NCI-H2227 treated with DMSO at 0.1 percent for 48 hours (cell line): ENCODE measurements at regions not wholly inside any gene's neighbourhood (a gene's known extent, or its start where the extent isn't known, plus 50 kb on each side); places are given as distances from the start of the nearest gene placed in this dataset.

Experiments used
- DNase-seq: peaks from one replicate; lab custom pipeline; 2025; lab: John Stamatoyannopoulos, UW

GRCh38 chr2:237150186-237150585 lies 64.5 kb downstream of the COPS8 start:
- no peak for DNase-seq

- no peak for DNase-seq
These were observed 65.2 kb downstream of the COPS8 start for GRCh38 chr2:237150831-237151375.

GRCh38 chr2:237152361-237152760 lies 66.7 kb downstream of the COPS8 start:
- no peak for DNase-seq

- no peak for DNase-seq
These were observed 67.5 kb downstream of the COPS8 start for GRCh38 chr2:237153181-237153580.

GRCh38 chr2:237154082-237154638 lies 68.5 kb downstream of the COPS8 start:
- no peak for DNase-seq

- DNase-seq = no peak
These were observed 69.5 kb downstream of the COPS8 start for GRCh38 chr2:237154884-237155851.

GRCh38 chr2:237156031-237156856 lies 70.6 kb downstream of the COPS8 start:
- DNase-seq = no peak

- DNase-seq = no peak
These were observed 71.4 kb downstream of the COPS8 start for GRCh38 chr2:237156857-237157779.

- no peak for DNase-seq
These were observed 72.1 kb downstream of the COPS8 start for GRCh38 chr2:237157780-237158102.

GRCh38 chr2:237158194-237158593 lies 72.5 kb downstream of the COPS8 start:
- DNase-seq = no peak

GRCh38 chr2:237159006-237159911 lies 73.6 kb downstream of the COPS8 start:
- DNase-seq = no peak

GRCh38 chr2:237160271-237160919 lies 74.7 kb downstream of the COPS8 start:
- no peak for DNase-seq

GRCh38 chr2:237161189-237161588 lies 75.5 kb downstream of the COPS8 start:
- no peak for DNase-seq

GRCh38 chr2:237162959-237163358 lies 77.3 kb downstream of the COPS8 start:
- no peak for DNase-seq

GRCh38 chr2:237164474-237165042 lies 78.9 kb downstream of the COPS8 start:
- DNase-seq = no peak

GRCh38 chr2:237165405-237166276 lies 80.0 kb downstream of the COPS8 start:
- no peak for DNase-seq

GRCh38 chr2:237167038-237167437 lies 81.3 kb downstream of the COPS8 start:
- no peak for DNase-seq

GRCh38 chr2:237167934-237168333 lies 82.2 kb downstream of the COPS8 start:
- no peak for DNase-seq
